T47D (cell line): ENCODE measurements at regions not wholly inside any gene's neighbourhood (a gene's known extent, or its start where the extent isn't known, plus 50 kb on each side); places are given as distances from the start of the nearest gene placed in this dataset.

ENCODE experiments used
- DNase-seq, 2 experiments: peaks; one replicate each; pipeline versions ENCODE4 v3.0.0 to v3.0.0-alpha.2; 2011 to 2012; ENCODE audit warnings: low read depth in 1 of 2, low spot score in 1 of 2
- JUND ChIP-seq: IDR thresholded peaks from 2 replicates; pipeline ENCODE4 v1.6.1; 2012; ENCODE audit warnings: low read depth
- in situ Hi-C: cut with HindIII; loops from 2 replicates; pipeline ENCODE4 v1.10.0; 2016; ENCODE audit warnings: low sequenced_read_pairs, low pct_unique_long_range_greater_than_20kb

- in situ Hi-C loops = no loop called here
- TF ChIP-seq JUND = no peak
- DNase-seq = no peak
Measured at GRCh38 chr20:11015440-11015839, 341.6 kb upstream of the JAG1 start.

- no peak for DNase-seq
- no peak for TF ChIP-seq JUND
- in situ Hi-C loops = no loop called here
Measured at GRCh38 chr20:11017446-11017845, 343.6 kb upstream of the JAG1 start.

GRCh38 chr20:11018668-11019170 is 344.9 kb upstream of the JAG1 start:
- no peak for DNase-seq
- no peak for TF ChIP-seq JUND
- in situ Hi-C loops = no loop called here

GRCh38 chr20:11020712-11021111 is 346.9 kb upstream of the JAG1 start:
- in situ Hi-C loops = no loop called here
- no peak for DNase-seq
- no peak for TF ChIP-seq JUND

- TF ChIP-seq JUND = no peak
- in situ Hi-C loops = no loop called here
Measured at GRCh38 chr20:11027224-11027623, 353.4 kb upstream of the JAG1 start.

GRCh38 chr20:11030351-11030750 is 356.6 kb upstream of the JAG1 start:
- in situ Hi-C loops = no loop called here
- peak in 1 of 2 experiments; percentile 15 for DNase-seq
- TF ChIP-seq JUND = no peak

More at GRCh38 chr20:11027224-11027623, 353.4 kb upstream of the JAG1 start:
- no peak for DNase-seq

GRCh38 chr20:11031300-11031699 is 357.5 kb upstream of the JAG1 start:
- no peak for DNase-seq
- in situ Hi-C loops = no loop called here
- TF ChIP-seq JUND = no peak

- DNase-seq = no peak
- no peak for TF ChIP-seq JUND
- in situ Hi-C loops = no loop called here
Measured at GRCh38 chr20:11032611-11033010, 358.8 kb upstream of the JAG1 start.

GRCh38 chr20:11034025-11034424 is 360.2 kb upstream of the JAG1 start:
- no peak for DNase-seq
- TF ChIP-seq JUND = no peak
- in situ Hi-C loops = no loop called here

- TF ChIP-seq JUND = no peak
- in situ Hi-C loops = no loop called here
- DNase-seq = no peak
Measured at GRCh38 chr20:11035211-11035610, 361.4 kb upstream of the JAG1 start.

GRCh38 chr20:11041396-11041795 is 367.6 kb upstream of the JAG1 start:
- in situ Hi-C loops = no loop called here
- DNase-seq = no peak
- TF ChIP-seq JUND = no peak

GRCh38 chr20:11043001-11043400 is 369.2 kb upstream of the JAG1 start:
- in situ Hi-C loops = no loop called here
- DNase-seq = no peak
- no peak for TF ChIP-seq JUND

GRCh38 chr20:11044561-11044960 is 370.8 kb upstream of the JAG1 start:
- in situ Hi-C loops = no loop called here

GRCh38 chr20:11045412-11046175 is 371.8 kb upstream of the JAG1 start:
- DNase-seq = no peak
- in situ Hi-C loops = no loop called here
- no peak for TF ChIP-seq JUND

More at GRCh38 chr20:11044561-11044960, 370.8 kb upstream of the JAG1 start:
- DNase-seq = no peak
- no peak for TF ChIP-seq JUND
